Cerebellar cortex (tissue), 1 donor: ENCODE measurements at regions not wholly inside any gene's neighbourhood (a gene's known extent, or its start where the extent isn't known, plus 50 kb on each side); places are given as distances from the start of the nearest gene placed in this dataset.

Source experiments
- DNase-seq: peaks from one replicate; pipeline ENCODE4 v3.0.0-alpha.2; 2015; ENCODE audit warnings: low spot score

DNA sequence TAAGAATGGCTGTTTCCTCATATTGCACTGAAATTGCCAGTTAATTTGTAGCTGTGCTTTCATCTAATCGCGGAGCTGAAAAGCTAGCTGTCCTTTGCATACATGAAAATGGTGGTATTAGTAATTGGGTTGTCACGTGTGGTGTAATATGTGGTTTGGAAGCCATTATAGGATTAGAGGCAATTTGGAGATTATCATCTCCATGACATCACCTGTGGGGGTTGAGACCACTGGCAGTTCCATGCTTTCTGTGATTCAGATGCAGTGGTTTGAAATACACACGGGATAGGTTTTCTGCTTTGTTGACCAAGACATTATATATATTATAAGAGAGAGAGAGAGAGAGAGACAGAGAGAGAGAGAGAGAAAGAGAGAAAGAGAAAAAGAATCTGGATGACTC lies 180.8 kb downstream of the RAB11FIP2 start:
- DNase-seq = no peak

DNA sequence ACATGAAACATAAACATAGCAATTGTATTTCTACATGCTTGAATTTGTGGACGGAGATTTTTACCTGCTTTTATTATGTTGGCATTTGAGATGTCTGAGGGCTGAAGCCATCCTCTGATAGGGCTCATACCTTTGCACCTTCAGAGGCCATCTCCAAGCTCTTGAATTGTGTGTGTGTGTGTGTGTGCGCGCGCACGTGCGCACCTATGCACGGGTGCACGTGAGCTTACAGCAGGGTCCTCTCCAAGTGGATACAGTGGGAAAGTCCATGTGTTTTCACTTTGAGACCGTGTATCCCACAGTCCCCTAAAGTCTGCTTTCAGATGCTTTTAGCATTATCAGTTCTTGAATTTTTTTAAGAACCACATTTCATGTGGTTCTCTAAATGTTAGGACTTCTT lies 178.6 kb downstream of the RAB11FIP2 start:
- no peak for DNase-seq

DNA sequence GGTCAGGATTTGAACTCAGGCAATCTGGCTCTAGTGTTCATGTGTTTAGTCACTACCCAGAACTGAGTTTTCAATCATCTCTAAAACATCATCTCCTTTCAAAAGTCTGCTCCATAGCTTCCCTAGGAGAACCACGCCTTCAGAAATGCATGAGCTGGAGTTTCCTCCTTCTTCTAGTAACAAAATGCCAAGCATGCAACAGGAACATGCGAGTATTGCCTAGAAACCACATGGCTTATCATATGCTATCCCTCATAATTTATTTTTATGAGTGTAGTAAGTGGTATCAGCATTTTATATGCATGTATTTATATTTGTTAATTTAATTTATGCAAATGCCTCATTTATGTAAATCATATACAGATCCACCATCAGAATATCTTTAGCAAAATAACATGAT lies 170.9 kb downstream of the RAB11FIP2 start:
- no peak for DNase-seq

DNA sequence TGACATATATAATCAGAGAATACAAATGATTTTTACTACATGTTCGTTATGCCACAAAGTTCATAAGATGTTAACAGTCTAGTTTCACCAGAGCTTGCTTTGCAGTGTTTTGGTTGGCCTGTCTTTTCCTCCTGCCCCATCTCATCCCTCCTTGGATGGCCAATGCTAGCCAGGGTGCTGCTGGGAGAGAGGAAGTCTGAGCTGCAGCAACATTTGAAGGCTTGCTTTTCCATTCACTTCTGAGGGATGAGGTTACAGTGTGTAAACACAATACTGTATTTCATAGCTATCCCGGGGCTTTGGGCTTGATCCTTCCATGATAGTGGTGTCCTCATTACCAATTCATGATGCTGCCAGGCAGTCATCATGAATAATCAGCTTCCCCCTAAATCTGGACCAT lies 170.5 kb downstream of the RAB11FIP2 start:
- no peak for DNase-seq

DNA sequence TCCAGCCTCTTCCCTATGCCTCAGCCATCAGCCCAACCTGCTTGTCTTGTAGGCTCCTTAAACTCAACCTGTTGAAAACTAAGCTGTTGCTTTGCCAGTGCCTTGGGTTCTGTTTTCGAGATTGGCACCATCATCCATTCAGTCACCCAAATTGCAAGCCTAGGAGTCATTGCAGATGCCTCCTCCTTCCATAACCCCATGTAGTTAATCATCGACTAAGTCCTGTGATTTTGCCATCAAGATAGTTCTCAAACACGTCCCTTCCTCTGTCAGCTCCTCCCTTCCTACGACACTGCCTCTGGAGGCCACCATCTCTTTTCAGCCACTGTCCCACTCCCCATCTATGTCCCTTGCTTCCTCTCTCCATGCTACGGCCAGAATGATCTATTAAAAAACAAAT lies 168.1 kb downstream of the RAB11FIP2 start:
- no peak for DNase-seq

DNA sequence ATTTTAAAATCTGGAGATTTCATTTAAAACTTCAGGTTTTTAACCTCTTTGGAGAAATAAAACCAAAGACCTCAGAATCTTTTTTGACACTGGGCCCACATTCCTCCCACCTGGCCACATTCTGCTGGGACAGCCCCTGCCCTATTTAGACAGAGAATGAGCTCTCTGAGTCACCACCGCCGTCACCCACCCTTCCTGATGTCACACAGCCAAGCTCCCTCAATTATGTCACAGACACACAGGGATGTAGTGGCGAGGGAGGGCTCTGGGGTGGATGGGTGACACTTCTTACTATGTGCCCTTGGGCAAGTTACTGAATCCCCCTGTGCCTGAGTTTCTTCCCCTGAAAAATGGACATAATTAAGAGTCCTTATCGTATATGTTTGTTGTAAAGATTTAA lies 162.6 kb downstream of the RAB11FIP2 start:
- no peak for DNase-seq

DNA sequence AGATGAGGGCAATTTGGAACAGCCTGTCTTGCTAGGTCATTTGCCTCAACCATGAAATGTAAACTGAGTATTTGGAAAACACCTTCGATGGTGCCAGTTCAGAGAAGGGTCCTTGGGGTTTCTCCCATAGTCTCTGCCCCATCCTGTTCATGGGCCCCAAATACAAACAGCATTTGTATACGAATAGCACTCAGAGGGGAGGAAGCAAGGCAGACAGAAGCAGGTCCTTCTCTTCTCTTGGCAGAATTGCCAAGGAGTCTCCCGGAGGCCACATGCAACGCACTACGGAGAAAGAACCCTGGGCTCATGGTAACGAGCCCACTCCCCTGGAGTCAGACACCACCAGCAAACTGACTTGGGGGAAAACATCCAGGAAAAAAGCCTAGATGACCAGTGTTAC lies 162.1 kb downstream of the RAB11FIP2 start:
- no peak for DNase-seq

DNA sequence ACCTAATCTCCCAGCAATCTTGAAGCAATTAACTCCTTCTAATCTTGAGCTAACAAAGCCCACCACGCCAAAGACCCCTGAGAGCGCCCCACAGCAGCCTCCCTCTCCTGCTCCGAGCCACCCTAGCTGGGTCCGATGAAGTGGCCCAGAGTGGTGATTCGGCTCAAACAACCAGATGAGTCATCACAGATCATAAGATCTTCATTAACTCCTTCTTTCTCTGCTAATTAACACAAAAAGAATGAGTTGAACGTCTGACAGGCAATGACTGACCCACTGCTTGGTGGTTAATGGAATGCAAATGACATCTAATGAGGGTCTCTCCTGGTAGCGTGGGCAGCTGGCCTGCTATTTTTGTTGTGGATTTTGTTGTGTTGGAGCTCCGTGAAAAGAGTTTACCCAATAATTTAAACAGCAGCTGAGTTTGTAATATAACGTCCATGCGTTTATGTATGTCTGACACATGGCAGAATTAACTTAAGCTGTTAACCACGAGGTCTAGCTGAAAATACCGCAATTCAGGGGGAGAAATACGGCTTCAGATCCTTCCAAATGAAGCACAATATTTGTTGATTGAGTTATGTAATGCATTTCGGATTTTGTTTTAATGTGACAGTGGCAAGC lies 161.4 kb downstream of the RAB11FIP2 start:
- no peak for DNase-seq

DNA sequence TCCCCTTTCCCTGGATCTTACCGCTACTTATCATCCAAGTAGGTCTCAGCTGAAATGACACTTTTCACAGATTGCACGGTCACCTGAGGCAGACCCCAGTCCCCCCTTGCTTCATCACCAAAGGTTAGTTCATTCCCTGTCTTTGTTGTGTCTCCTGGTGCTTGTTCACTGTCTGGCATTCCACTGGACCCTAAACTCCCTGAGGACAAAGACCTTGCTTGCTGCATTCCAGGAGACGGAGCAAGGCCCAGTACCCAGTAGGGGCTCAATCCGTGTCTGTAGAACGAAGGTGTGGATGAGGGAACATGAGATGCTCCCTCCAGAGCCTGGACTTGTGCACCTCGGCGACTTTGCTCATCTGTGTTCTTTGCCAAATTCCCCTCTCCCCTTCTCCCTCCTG lies 160.0 kb downstream of the RAB11FIP2 start:
- DNase-seq = no peak

DNA sequence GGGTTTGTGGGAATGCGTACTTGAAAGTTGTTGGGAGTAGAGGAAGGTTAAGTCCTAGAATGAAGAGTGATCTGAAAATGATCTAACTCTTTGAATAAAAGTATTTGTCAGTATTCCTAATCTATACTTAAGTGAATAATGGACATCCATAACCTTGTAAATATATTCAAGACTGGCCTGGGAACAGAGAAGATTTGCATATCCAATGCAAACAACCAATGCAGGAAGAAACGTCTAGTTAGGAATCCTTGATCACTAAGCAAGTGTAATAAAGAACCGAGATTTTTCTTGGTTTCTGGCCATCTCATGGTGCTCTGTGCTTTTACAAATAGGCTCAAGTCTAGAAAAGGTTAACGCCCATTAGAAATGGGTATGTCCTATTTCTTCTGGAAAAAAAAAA lies 157.1 kb downstream of the RAB11FIP2 start:
- no peak for DNase-seq

DNA sequence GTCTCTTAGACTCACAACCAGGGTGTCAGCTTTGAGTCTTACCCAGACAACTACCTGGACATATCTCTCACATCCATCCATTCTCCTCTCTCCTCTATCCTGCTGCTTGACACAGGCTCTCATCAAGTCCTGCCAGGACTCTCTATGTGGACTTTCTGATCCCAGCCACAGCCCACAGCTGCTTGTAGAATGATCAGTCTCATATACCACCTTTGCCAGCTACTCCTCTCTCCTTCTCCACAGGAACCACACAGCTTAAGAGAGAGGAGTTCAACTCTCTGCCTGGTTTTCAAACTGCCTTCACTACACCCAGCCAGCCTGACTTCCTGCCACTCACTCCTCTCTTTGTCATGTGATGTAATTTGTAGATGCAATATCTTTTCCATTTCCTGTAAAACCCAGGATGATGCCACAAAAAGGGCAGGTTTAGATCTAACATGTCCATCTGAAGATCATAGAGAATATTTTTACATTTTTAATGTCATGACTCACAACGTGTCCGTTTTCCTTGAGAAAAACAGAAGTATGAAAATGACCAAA lies 154.0 kb downstream of the RAB11FIP2 start:
- no peak for DNase-seq

DNA sequence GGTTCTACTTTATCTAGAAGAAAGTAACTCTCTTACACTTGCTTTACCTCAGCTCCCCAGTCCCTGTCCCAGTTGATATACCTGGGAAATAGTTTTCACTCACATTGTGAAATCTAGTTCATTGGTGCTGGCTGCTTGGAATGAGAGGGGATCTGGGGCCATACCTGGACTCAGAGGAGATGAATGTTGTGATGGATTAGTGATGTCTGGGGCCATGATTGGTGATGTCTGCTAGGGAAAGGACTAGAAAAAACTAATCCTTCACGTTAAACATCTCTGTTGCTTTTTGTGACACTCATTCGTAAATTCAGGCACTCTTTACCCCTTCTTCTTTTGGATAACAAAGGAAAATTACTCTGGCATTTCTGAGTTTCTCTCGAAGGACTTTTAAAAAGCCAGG lies 152.4 kb downstream of the RAB11FIP2 start:
- no peak for DNase-seq

DNA sequence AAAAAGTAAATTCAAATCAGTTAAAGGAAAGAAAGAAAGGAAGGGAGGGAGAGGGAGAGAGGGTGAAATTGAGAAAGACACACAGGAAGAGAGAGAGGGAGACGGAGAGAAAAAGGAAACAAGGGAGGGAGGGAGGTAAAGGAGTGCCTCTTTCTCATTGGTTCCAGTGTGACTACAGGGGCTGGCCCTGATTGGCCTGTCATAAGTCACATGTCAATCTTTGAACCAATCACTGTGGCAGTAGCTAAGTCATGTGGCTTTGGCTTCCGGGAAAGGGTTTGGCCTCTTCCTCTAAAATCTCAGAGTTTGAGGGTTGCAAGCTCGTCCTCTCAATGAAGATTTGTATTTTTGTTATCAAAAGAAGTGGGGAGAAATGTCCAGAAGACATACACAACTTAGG lies 150.2 kb downstream of the RAB11FIP2 start:
- DNase-seq = no peak

DNA sequence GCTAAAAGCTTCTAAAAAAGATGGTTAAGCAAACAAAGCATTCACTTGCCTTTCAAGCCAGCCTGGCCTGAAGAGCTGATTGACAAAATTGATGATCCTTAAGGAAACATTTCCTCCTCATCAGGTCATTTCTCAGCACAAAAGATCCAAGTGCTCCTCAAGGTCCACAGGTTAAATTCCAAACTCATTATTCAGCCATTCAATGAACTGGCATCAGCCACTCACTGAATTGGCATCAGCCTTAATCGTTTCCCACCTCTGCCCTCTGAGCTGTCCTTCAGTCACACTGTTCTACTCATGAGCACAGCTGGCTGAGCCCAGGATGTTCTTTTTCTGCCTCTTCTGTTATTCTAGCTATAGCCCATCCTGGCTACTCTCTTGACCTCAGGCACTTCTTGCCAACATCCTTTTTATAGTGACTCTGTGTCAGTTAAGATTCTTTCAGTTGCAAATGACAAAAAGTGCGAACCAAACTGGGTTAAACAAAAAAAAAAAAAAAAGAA lies 147.5 kb downstream of the RAB11FIP2 start:
- no peak for DNase-seq

DNA sequence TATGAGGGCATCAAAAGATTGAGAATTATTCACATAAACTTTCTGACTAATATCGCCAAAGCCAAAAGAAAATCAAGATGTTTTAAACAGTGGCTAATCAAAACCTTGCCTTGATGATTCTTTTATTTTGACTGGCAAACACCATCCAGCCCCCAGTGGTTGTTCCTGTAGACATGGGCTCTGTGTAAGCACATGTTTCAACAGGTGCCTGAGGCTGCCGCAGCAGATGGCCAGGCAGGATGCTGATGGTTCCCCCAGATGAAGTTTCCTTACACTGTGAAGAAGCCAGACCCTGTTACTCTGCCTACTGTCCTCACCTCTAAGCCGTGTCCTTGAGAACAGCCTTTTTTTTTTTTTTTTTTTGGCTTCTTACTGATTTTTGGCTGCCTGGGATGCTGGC lies 146.5 kb downstream of the RAB11FIP2 start:
- no peak for DNase-seq

DNA sequence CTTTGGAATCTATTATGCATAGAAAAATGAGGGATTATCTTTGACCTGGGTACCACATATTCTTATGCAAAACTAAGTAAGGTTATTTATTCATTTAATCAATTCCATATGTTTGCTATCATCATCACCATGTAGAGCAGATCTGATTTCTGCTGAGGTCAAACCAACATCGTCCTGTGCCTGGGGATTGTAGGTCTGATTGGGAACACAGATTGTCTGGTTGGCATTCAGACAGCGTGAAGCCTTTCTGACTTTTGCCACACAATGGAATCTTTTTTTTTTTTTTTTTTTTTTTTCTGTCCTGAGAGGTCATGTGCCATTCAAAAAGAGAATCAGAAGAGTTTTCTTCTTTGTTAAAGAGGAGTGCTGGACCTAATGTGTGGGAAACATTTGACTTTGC lies 142.9 kb downstream of the RAB11FIP2 start:
- no peak for DNase-seq

DNA sequence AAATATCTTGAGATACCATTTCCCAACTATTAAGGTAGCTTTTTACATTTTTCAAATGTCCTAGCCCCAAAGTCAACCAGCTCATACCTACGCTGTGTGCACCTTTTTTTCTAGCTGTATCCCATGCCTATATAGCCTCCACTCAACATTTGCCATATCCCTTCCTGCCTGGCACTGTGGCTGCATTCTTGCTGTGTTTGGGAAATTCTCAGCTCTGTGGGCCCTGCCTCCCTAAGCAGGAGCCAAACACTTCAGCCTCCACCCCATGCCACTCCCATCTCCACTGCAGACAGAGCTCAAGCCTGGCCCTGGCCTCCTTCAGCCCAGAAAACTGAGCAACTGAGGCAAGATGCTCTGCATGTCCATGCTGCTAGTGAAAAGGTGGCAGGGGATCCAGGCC lies 141.3 kb downstream of the RAB11FIP2 start:
- DNase-seq = no peak

DNA sequence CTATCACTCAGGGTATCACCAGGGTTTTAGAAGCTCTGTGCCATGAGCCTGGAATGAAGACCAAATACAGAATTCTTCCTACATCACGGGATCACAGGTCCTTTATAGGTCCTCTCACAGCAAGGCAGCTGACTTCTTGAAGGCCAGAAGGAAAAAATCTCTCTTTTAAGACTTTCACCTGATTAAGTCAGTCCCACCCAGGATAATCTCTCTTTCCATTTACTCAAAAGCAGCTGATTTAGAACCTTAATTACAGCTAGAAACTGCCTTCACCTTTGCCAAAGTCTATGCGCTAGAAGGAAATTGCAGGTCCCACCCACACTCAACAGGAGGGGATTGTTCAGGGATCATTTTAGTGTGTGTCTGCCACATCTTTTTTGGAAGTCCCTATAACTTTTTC lies 135.1 kb downstream of the RAB11FIP2 start:
- no peak for DNase-seq

DNA sequence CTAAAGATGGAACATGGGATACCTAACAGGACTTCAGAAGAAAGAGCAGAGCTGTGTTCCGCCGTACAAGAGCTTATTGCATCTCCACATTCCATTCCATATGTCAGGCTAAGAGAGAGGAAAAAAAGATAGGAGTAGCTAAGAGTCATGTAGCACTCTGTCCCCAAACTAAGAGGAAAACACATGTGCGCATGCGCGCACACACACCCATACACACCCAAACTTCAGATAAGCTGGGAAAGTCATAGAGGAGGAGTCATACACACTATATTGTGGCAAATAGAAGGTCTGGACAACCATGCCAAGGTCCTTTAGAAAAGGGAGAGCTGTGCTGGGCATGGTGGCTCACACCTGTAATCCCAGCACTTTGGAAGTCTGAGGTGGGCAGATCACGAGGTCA lies 132.4 kb downstream of the RAB11FIP2 start:
- DNase-seq = no peak

DNA sequence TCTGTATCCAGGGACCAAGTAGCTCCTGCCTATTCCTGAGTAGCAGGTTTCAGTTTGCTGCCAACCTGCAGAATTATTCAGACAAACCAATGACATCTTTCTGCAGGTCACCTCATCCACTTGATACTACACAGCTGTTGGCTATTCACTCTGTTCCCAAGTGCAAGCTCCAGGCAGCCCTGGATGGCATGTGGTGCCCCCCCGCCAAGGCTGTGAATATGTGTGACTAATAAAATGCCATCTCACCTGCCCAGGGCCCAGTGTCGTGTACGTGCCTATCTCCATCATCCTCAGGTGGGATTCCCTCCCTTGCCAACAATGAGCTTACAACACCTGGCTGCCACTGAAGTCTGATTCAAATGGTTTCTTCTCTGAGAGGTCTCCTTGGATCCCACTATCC lies 125.8 kb downstream of the RAB11FIP2 start:
- no peak for DNase-seq

DNA sequence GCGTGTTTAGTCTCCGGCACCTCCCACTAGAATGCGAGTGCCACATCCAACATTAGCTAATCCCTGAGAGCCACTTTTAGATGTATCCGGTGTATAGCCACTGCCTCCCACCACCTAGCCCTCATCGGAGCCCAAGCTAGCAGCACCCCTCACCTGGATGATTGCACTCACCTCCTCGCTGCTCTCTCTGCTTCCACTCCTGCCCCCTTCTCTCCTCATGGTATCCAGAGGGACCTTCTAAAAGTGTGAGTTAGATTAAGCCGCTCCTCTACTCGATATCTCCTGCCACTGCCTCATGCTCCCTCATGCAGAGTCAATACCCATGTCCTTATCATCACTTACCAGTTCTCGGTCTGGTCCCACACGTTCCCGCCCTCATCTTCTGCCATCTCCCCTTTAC lies 125.3 kb downstream of the RAB11FIP2 start:
- no peak for DNase-seq

DNA sequence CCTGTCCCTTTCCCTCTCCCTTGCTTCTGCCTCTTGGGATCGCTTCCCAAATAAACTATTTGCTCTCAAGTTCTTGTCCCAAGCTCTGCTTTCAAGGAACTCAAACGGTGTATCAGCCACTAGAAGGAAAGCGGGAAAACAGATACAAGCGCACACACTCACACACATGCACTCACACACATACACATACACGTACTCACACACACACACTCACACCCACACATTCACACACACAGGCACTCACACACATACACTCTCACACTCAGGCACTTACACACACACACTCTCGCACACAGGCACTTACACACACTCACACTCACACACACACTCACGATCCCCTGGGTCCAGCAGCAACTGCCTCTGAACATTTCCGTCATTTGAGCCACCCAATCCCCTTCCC lies 121.9 kb downstream of the RAB11FIP2 start:
- no peak for DNase-seq

DNA sequence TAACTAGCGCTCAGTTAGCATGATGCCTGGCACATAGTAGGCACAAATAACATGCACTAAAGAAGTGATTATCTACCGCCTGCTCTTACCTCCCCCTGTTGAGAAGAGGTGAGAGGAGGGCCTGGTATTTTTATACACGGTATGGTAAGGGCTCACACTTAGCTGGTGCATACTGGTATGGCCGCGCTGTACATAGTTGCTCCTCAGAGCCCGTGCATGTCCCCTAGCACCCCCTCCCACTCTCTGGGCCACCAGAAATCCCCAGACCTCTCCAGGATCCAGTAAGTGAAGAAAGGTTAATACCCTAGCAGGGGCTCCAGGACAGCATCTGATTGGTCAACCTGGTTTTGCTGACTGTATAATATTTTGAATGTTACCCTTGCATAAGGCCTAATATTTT lies 121.4 kb downstream of the RAB11FIP2 start:
- DNase-seq = no peak

DNA sequence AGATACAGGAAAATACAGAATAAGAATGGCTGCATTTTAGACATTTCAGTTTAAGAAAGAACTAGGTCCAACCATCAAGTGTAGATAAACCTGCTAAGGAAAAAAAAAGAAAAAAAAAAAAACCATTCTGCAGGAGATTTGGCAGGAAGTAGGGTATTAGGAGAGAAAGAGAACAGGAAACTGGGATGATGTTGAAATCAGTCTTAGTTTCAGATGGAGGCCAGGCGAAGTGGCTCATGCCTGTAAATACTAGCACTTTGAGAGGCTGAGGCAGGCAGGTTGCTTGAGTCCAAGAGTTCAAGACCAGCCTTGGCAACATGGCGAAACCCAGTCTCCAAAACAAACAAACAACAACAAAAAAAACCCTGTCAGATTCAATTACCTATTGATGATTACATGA lies 120.2 kb downstream of the RAB11FIP2 start:
- no peak for DNase-seq
